AG09309 (cell line): ENCODE measurements at regions not wholly inside any gene's neighbourhood (a gene's known extent, or its start where the extent isn't known, plus 50 kb on each side); places are given as distances from the start of the nearest gene placed in this dataset.
"Not testable (repeated sequence)": the region's sequence is repeated elsewhere in the genome, so short reads cannot be mapped to it uniquely, and the experiment has no call there.

Experiments used
- DNase-seq: peaks from one replicate; pipeline ENCODE4 v3.0.0-alpha.2; 2010; ENCODE audit warnings: low read depth
- H3K4me3 ChIP-seq: 2 replicates; pipeline ENCODE4 v1.5.1; 2011; ENCODE audit warnings: mild to moderate bottlenecking, low read depth, low read length, moderate library complexity; ENCODE audit not compliant: control insufficient read depth
- CTCF ChIP-seq: IDR thresholded peaks from 2 replicates; pipeline ENCODE4 v1.5.1; 2011; ENCODE audit warnings: mild to moderate bottlenecking, low read depth, low read length, inconsistent platforms; ENCODE audit not compliant: insufficient read depth, control insufficient read depth; ENCODE audit errors: missing control alignments

- no peak for TF ChIP-seq CTCF
- no peak for DNase-seq
These were observed 435.2 kb upstream of the KAZN start for GRCh38 chr1:14163246-14163645.

GRCh38 chr1:14165371-14165801, 433.1 kb upstream of the KAZN start:
- DNase-seq, result no peak
- TF ChIP-seq CTCF, result no peak
- no peak overlapping the region for H3K4me3 ChIP-seq

More at GRCh38 chr1:14163246-14163645, 435.2 kb upstream of the KAZN start:
- H3K4me3 ChIP-seq, result no peak overlapping the region

GRCh38 chr1:14167884-14168283, 430.6 kb upstream of the KAZN start:
- H3K4me3 ChIP-seq, result no peak overlapping the region
- no peak for DNase-seq
- no peak for TF ChIP-seq CTCF

GRCh38 chr1:14168326-14169063, 430.0 kb upstream of the KAZN start:
- DNase-seq, result no peak
- no peak for TF ChIP-seq CTCF
- H3K4me3 ChIP-seq, result no peak overlapping the region

- no peak for DNase-seq
- no peak overlapping the region for H3K4me3 ChIP-seq
- no peak for TF ChIP-seq CTCF
These were observed 424.9 kb upstream of the KAZN start for GRCh38 chr1:14173598-14173997.

- not testable (repeated sequence) for H3K4me3 ChIP-seq, DNase-seq
These were observed 420.6 kb upstream of the KAZN start for GRCh38 chr1:14177866-14178265.

- DNase-seq, result no peak
- no peak for TF ChIP-seq CTCF
- H3K4me3 ChIP-seq, result no peak overlapping the region
These were observed 417.7 kb upstream of the KAZN start for GRCh38 chr1:14180738-14181137.
